NCI-H2227 (cell line): ENCODE measurements at regions not wholly inside any gene's neighbourhood (a gene's known extent, or its start where the extent isn't known, plus 50 kb on each side); places are given as distances from the start of the nearest gene placed in this dataset.

Source experiments
- DNase-seq: peaks from one replicate; lab custom pipeline; 2025; ENCODE audit not compliant: unreplicated experiment; lab: John Stamatoyannopoulos, UW

DNA sequence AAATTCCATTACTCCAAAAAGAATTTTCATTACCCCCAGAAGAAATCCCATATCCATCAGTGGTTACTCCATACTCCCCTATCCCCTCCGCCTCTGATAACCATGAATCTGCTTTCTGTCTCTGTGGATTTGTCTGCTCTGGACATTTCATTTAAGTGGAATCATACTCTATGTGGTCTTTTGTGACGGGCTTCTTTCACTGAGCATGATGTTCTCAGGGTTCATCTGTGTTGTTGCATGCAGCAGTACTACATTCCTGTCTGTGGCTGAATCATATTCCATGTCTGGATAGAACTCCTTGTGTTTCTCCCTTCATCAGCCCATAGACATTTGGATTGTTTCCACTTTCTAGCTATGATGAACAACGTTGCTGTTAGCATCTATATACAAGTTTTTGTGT lies 59.5 kb upstream of the IRX3 start:
- no peak for DNase-seq

DNA sequence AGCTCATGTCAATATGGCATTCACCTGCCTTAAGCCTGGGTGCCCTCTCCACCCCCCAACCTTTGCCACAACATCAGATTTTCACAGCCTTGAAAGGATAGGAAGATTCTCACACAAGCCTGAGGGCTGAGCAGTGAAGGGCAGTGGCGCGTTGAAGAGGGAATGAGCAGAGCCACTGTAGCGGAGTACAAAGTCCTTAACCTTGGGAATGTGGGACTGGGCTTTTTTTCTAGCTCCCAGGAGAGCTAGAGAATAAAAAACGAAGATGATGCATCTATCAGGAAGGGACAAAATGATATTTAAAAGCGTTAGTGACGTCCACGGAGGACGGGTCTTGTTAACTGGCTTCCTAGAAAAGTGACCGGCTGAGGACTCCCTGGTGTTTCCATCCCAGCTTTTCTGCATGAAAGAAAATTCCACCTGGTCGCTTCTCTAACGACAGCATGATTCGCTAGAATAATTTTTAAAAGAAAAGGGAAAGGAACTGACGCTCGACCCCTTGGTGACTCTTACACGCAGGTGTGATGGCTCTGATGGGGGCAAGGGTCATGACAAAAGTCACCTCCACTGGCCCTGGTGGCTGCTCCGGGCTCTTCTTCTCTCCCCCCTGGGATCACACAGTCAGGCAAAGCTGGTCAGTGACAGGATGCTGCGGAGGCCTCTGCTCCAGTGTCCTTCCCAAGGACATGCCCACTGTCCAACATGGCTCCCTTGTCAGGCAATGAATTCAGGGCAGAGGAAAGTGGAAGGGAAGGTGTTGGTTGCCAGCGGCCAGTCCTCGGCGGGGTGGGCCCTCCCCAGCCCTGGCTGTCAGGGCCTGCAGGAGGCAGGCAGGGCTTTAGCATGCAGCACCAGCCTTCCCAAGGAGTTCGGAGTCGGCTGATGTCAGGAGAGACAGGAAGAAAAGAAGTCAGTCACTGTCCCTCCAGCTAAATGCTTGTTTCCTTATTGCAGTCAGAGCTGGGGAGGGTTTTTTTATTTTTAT lies 58.4 kb upstream of the IRX3 start:
- no peak for DNase-seq

- no peak for DNase-seq
These were observed 56.4 kb upstream of the IRX3 start for GRCh38 chr16:54342966-54343365.

- DNase-seq: no peak
These were observed 55.5 kb upstream of the IRX3 start for GRCh38 chr16:54341892-54342776.

- DNase-seq: no peak
These were observed 53.9 kb upstream of the IRX3 start for GRCh38 chr16:54340531-54340930.

DNA sequence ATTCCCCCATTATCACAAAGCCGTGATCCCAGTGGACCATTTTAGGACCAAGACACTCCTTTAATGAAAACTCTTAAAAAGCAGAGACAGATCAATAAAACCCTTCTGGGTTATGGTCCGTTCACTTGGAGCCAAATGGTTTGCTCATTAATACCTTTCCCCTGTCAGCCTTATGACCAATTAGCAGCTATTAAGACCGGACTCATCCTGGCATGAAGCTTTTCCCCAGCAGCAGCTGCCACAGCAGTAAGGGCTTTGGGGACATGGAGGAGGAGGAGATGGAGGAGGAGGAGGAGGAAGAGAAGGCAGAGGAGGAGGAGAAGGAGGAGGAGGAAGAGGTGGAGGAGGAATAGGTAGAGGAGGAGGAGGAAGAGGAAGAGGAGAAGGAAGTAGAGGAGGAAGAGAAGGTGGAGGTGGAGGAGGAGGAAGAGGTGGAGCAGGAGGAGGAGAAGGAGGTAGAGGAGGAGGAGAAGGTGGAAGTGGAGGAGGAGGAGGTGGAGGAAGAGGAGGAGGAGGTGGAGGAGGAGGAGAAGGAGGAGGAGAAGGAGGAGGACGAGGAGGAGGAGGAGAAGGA lies 50.1 kb upstream of the IRX3 start:
- no peak for DNase-seq
